Adrenal gland (tissue), 9 donors: ENCODE measurements at regions not wholly inside any gene's neighbourhood (a gene's known extent, or its start where the extent isn't known, plus 50 kb on each side); places are given as distances from the start of the nearest gene placed in this dataset.
A peak's percentile ranks its signal among the peaks of the same experiment; 100 is the strongest.

Experiments used
- DNase-seq, 7 donors: peaks; one replicate each; pipeline ENCODE4 v3.0.0-alpha.2; 2019 to 2020
- H3K27ac ChIP-seq, 5 donors: fragments of 200-600 bp; sonication (generic) in 4 of 5; 1 replicate in 3 of 5; 2 replicates in 2 of 5; pipeline versions ENCODE4 v1.5.1 to v1.8.0; 2016 to 2020; ENCODE audit warnings: mild to moderate bottlenecking in 1 of 5
- H3K27me3 ChIP-seq: fragments of 200-600 bp; 2 replicates; pipeline ENCODE4 v1.8.0; 2021
- H3K36me3 ChIP-seq, 2 donors: fragments of 200-600 bp; replicated peaks in 1 of 2; 1 replicate in 1 of 2; 2 replicates in 1 of 2; pipeline versions ENCODE4 v1.5.1 to v1.8.0; 2018 to 2022
- H3K4me1 ChIP-seq, 2 donors: fragments of 200-600 bp; replicated peaks in 1 of 2; 1 replicate in 1 of 2; 2 replicates in 1 of 2; pipeline versions ENCODE4 v1.5.1 to v1.8.0; 2018 to 2021
- H3K4me3 ChIP-seq, 4 donors: fragments of 200-600 bp; sonication (generic) in 3 of 4; one replicate each; pipeline ENCODE4 v1.5.1; 2016 to 2018
- H3K9me3 ChIP-seq, 3 donors: fragments of 200-600 bp; sonication (generic) in 1 of 3; replicated peaks in 1 of 3; 1 replicate in 2 of 3; 2 replicates in 1 of 3; pipeline versions ENCODE4 v1.5.1 to v1.8.0; 2016 to 2021
- CTCF ChIP-seq, 6 experiments: fragments of 450-650 bp in 4 of 6; fragments of 200-600 bp in 2 of 6; sonication (generic) in 1 of 6; IDR thresholded peaks; 1 replicate in 5 of 6; 2 replicates in 1 of 6; pipeline versions ENCODE4 v1.5.1 to v1.8.0; 2016 to 2021; ENCODE audit warnings: antibody characterized with exemption in 6 of 6, mild to moderate bottlenecking in 2 of 6, moderate library complexity in 1 of 6
- POLR2A ChIP-seq, 2 donors: fragments of 450-650 bp; IDR thresholded peaks; one replicate each; pipeline ENCODE4 v1.6.1; 2017; ENCODE audit warnings: antibody characterized with exemption in 2 of 2, mild to moderate bottlenecking in 2 of 2, moderate library complexity in 1 of 2
- WGBS, 4 donors: extraction: QIAGEN DNeasy Blood & Tissue Kit in 2 of 4; methylation state at CpG; one replicate each; pipeline versions ENCODE4 v1.1.5 to v1.1.7; 2013 to 2017; 5-methylcytosine and 5-hydroxymethylcytosine counted together
- intact Hi-C, 2 donors: fragments of 100-400 bp; cut with DNase I; formaldehyde crosslinking; loops; one replicate each; pipeline versions ENCODE4 v1.14.1 to v1.15.0; 2022 to 2023
- donor health status: healthy with polysubstance abuse.
- donor health status: Bipolar disorder and iron deficiency.
- donor health status: DM: yes; HTN: yes; CAD: no.
- donor health status: DM: no; HTN: no; CAD: no.
- donor health status: DM: no; HTN: no; CAD: no.

- H3K27ac ChIP-seq = no peak overlapping the region
- H3K9me3 ChIP-seq = no peaks in the 10 kb centered on the region
- no peaks in the 10 kb centered on the region for H3K36me3 ChIP-seq
- WGBS, 4 donors = 41 to 76% (median 50%) methylated on average over 3 of the region's 3 CpGs
- H3K4me3 ChIP-seq = no peak overlapping the region
- H3K27me3 ChIP-seq = no peaks in the 10 kb centered on the region
- H3K4me1 ChIP-seq = no peaks in the 10 kb centered on the region
- no peak for TF ChIP-seq POLR2A (IDR thresholded peaks at IDR 0.05)
- TF ChIP-seq CTCF (IDR thresholded peaks at IDR 0.05) = no peak
- no peak for DNase-seq
- intact Hi-C loops = no loop called here
These were observed 149.9 kb upstream of the CAMK1G start for GRCh38 chr1:209433649-209434031.

- H3K27ac ChIP-seq = no peak overlapping the region
- TF ChIP-seq CTCF (IDR thresholded peaks at IDR 0.05) = no peak
- no peak for TF ChIP-seq POLR2A (IDR thresholded peaks at IDR 0.05)
- H3K36me3 ChIP-seq = no peaks in the 10 kb centered on the region
- H3K4me3 ChIP-seq = no peak overlapping the region
- no peaks in the 10 kb centered on the region for H3K4me1 ChIP-seq
- intact Hi-C loops = no loop called here
- H3K9me3 ChIP-seq = no peaks in the 10 kb centered on the region
- DNase-seq = no peak
- 65 to 71% (median 69%) methylated on average over 1 of the region's 1 CpG for WGBS, 4 donors
- H3K27me3 ChIP-seq = no peaks in the 10 kb centered on the region
These were observed 149.4 kb upstream of the CAMK1G start for GRCh38 chr1:209434066-209434465.

- no peaks in the 10 kb centered on the region for H3K27me3 ChIP-seq
- TF ChIP-seq POLR2A (IDR thresholded peaks at IDR 0.05) (no peak), CTCF (IDR thresholded peaks at IDR 0.05) (no peak)
- H3K4me1 ChIP-seq = no peaks in the 10 kb centered on the region
- DNase-seq = no peak
- H3K9me3 ChIP-seq = no peaks in the 10 kb centered on the region
- H3K27ac ChIP-seq = no peak overlapping the region
- WGBS, 4 donors = 61 to 70% (median 65%) methylated on average over 7 of the region's 7 CpGs
- intact Hi-C loops = no loop called here
- H3K4me3 ChIP-seq = no peak overlapping the region
- no peaks in the 10 kb centered on the region for H3K36me3 ChIP-seq
These were observed 148.8 kb upstream of the CAMK1G start for GRCh38 chr1:209434631-209435217.

GRCh38 chr1:209435654-209436566 lies 147.6 kb upstream of the CAMK1G start:
- no peaks in the 10 kb centered on the region for H3K4me1 ChIP-seq
- H3K4me3 ChIP-seq = no peak overlapping the region
- WGBS, 4 donors = 28 to 37% (median 33%) methylated on average over 6 of the region's 6 CpGs
- intact Hi-C loops = no loop called here
- H3K9me3 ChIP-seq = no peaks in the 10 kb centered on the region
- DNase-seq = peak; percentile 32 to 92 (median 60)
- TF ChIP-seq CTCF (IDR thresholded peaks at IDR 0.05) (peak; percentile 31 to 71 (median 62)), POLR2A (IDR thresholded peaks at IDR 0.05) (no peak)
- no peaks in the 10 kb centered on the region for H3K27me3 ChIP-seq
- H3K27ac ChIP-seq = no peak overlapping the region
- H3K36me3 ChIP-seq = no peaks in the 10 kb centered on the region
